ENCODE measurements at regions not wholly inside any gene's neighbourhood (a gene's known extent, or its start where the extent isn't known, plus 50 kb on each side); places are given as distances from the start of the nearest gene placed in this dataset.
A peak's percentile ranks its signal among the peaks of the same experiment; 100 is the strongest.
"Not testable (repeated sequence)": the region's sequence is repeated elsewhere in the genome, so short reads cannot be mapped to it uniquely, and the experiment has no call there.

DNA sequence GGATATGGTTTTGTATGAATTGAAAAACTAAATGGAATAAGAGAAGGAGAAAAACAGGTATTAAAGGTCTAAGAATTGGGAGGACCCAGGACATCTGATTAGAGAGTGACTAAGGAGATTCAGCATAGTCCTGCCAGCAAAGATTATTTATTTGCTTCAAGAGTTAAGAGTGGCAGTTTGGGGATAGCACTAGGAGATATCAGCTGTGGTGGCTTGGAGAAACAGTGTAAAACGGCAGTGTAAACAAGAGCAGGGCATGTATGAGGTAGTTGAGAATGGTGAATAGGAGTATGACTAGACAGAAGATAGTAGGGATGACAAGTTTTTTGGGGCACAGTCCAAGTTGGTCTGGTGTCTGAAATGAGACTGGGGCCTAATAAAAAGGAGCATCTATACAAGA, 730.3 kb downstream of the TRHDE start:
- H4K91ac ChIP-seq (ENCODE audit: insufficient read length, low read depth, low read length): not testable (repeated sequence)

DNA sequence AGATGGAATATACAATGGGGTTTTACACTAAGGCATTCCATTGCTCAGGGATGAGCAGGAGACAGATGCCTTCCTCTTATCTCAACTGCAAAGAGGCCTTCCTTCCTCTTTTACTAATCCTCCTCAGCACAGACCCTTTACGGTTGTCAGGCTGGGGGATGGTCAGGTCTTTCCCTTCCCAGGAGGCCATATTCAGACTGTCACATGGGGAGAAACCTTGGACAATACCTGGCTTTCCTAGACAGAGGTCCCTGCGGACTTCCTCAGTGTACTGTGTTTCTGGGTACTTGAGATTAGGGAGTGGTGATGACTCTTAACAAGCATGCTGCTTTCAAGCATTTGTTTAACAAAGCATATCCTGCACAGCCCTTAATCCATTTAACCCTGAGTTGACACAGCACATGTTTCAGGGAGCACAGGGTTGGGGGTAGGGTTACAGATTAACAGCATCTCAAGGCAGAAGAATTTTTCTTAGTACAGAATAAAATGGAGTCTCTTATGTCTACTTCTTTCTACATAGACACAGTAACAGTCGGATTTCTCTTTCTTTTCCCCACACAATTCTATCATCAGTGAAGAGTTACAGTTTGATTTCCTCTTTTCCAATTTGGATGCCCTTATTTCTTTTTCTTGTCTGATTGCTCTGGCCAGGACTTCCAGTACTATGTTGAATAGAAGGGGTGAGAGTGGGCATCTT, 737.1 kb downstream of the TRHDE start:
- H3K27me3 Mint-ChIP-seq (ENCODE audit: low read depth); H3K27ac ChIP-seq (ENCODE audit: insufficient read length, low read depth, low read length); H3K27me3 ChIP-seq (ENCODE audit: insufficient read depth, low read length); H3K4ac ChIP-seq (ENCODE audit: low read depth, low read length); H4K91ac ChIP-seq (ENCODE audit: insufficient read length, low read depth, low read length); H2AFZ ChIP-seq (ENCODE audit: low read length); H3K56ac ChIP-seq (ENCODE audit: insufficient read length, low read depth, low read length); H2BK12ac ChIP-seq (ENCODE audit: insufficient read length, low read depth, low read length); H4K20me1 ChIP-seq (ENCODE audit: control insufficient read depth, insufficient read depth, insufficient read length); H3K9me3 ChIP-seq (ENCODE audit: control insufficient read depth, low read depth, low read length); H2BK15ac ChIP-seq (ENCODE audit: low read depth, low read length); H2AK5ac ChIP-seq (ENCODE audit: insufficient read length, low read length); H3K4me3 Mint-ChIP-seq; H2BK120ac ChIP-seq (ENCODE audit: low read depth, low read length, poor library complexity, severe bottlenecking); H3K4me2 ChIP-seq (ENCODE audit: insufficient read depth, insufficient read length, low read length); H3K18ac ChIP-seq (ENCODE audit: insufficient read length, low read depth, low read length); H3K23ac ChIP-seq (ENCODE audit: insufficient read length, low read depth, low read length); H3K9ac ChIP-seq (ENCODE audit: extremely low read depth, insufficient read length, low read length); H3K79me1 ChIP-seq (ENCODE audit: insufficient read depth, low read depth, low read length, poor library complexity, severe bottlenecking); H3K23me2 ChIP-seq (ENCODE audit: insufficient read length, low read depth, low read length, poor library complexity, severe bottlenecking); H3K14ac ChIP-seq (ENCODE audit: insufficient read depth, low read length); H4K5ac ChIP-seq (ENCODE audit: insufficient read length, low read depth, low read length); H3K4me1 ChIP-seq (ENCODE audit: insufficient read depth, low read length); H2BK20ac ChIP-seq (ENCODE audit: low read depth, low read length, poor library complexity, severe bottlenecking); H4K8ac ChIP-seq (replicated peaks; ENCODE audit: insufficient read length, low read depth, low read length); H3T11ph ChIP-seq (ENCODE audit: low read length); H2BK5ac ChIP-seq (ENCODE audit: insufficient read length, low read length); H3K79me2 ChIP-seq (ENCODE audit: insufficient read depth, low read length); DNase-seq: not testable (repeated sequence)
- H3K9me3 Mint-ChIP-seq: peaks cover 28 to 33% of the 10 kb centered on the region in 2 experiments
- peaks cover 10 to 20% of the 10 kb centered on the region in 2 experiments for H3K4me1 Mint-ChIP-seq
- H3K27ac Mint-ChIP-seq: peak overlapping the region in 1 of 3 experiments; percentile 34; a peak in 1 of 7 replicates
- peaks cover 18 to 39% (median 35%) of the 10 kb centered on the region in 3 experiments for H3K36me3 Mint-ChIP-seq (ENCODE audit: insufficient read depth in 1 of 3, low read depth in 3 of 3)
- WGBS (ENCODE audit: extremely low coverage, insufficient read length, low lambda C conversion rate): no CpG with 5 or more reads among the region's 3 CpGs

More for the DNA sequence above, 730.3 kb downstream of the TRHDE start:
- WGBS (ENCODE audit: extremely low coverage, insufficient read length, low lambda C conversion rate): no CpG with 5 or more reads among the region's 1 CpG
- H3K56ac ChIP-seq (ENCODE audit: insufficient read length, low read depth, low read length); H3K23ac ChIP-seq (ENCODE audit: insufficient read length, low read depth, low read length); H2BK20ac ChIP-seq (ENCODE audit: low read depth, low read length, poor library complexity, severe bottlenecking); H3K27me3 ChIP-seq (ENCODE audit: insufficient read depth, low read length); H2BK12ac ChIP-seq (ENCODE audit: insufficient read length, low read depth, low read length); H2AFZ ChIP-seq (ENCODE audit: low read length); H3K4me3 Mint-ChIP-seq; H3K9ac ChIP-seq (ENCODE audit: extremely low read depth, insufficient read length, low read length); H2BK5ac ChIP-seq (ENCODE audit: insufficient read length, low read length); H4K5ac ChIP-seq (ENCODE audit: insufficient read length, low read depth, low read length); DNase-seq; H4K20me1 ChIP-seq (ENCODE audit: control insufficient read depth, insufficient read depth, insufficient read length); H3K27ac ChIP-seq (ENCODE audit: insufficient read length, low read depth, low read length); H3K79me1 ChIP-seq (ENCODE audit: insufficient read depth, low read depth, low read length, poor library complexity, severe bottlenecking); H3K23me2 ChIP-seq (ENCODE audit: insufficient read length, low read depth, low read length, poor library complexity, severe bottlenecking); H3K4me1 ChIP-seq (ENCODE audit: insufficient read depth, low read length); H2BK15ac ChIP-seq (ENCODE audit: low read depth, low read length); H2AK5ac ChIP-seq (ENCODE audit: insufficient read length, low read length); H3K27me3 Mint-ChIP-seq (ENCODE audit: low read depth); H3T11ph ChIP-seq (ENCODE audit: low read length); H3K9me3 Mint-ChIP-seq; H3K9me3 ChIP-seq (ENCODE audit: control insufficient read depth, low read depth, low read length); H3K79me2 ChIP-seq (ENCODE audit: insufficient read depth, low read length); H3K27ac Mint-ChIP-seq; H3K14ac ChIP-seq (ENCODE audit: insufficient read depth, low read length); H3K4me2 ChIP-seq (ENCODE audit: insufficient read depth, insufficient read length, low read length); H3K4ac ChIP-seq (ENCODE audit: low read depth, low read length); H2BK120ac ChIP-seq (ENCODE audit: low read depth, low read length, poor library complexity, severe bottlenecking); H3K4me1 Mint-ChIP-seq; H3K36me3 Mint-ChIP-seq (ENCODE audit: insufficient read depth in 1 of 3, low read depth in 3 of 3); H4K8ac ChIP-seq (replicated peaks; ENCODE audit: insufficient read length, low read depth, low read length); H3K18ac ChIP-seq (ENCODE audit: insufficient read length, low read depth, low read length): not testable (repeated sequence)

Measured in H9 (cell line).